Parathyroid adenoma (tissue), 2 donors: ENCODE measurements at regions not wholly inside any gene's neighbourhood (a gene's known extent, or its start where the extent isn't known, plus 50 kb on each side); places are given as distances from the start of the nearest gene placed in this dataset.

Experiments used
- H2AFZ ChIP-seq: fragments of 300-600 bp; sonication (generic); one replicate; pipeline ENCODE4 v1.7.0; 2017; ENCODE audit warnings: antibody characterized with exemption, mild to moderate bottlenecking
- H3K27ac ChIP-seq: fragments of 300-600 bp; sonication (generic); one replicate; pipeline ENCODE4 v1.7.0; 2017
- H3K27me3 ChIP-seq: fragments of 300-600 bp; sonication (generic); one replicate; pipeline ENCODE4 v1.7.0; 2017; ENCODE audit warnings: low read length; ENCODE audit not compliant: control insufficient read depth, insufficient read depth
- H3K36me3 ChIP-seq: fragments of 300-600 bp; sonication (generic); one replicate; pipeline ENCODE4 v1.7.0; 2017; ENCODE audit warnings: low read length; ENCODE audit not compliant: control insufficient read depth, insufficient read depth
- H3K4me1 ChIP-seq: fragments of 300-600 bp; sonication (generic); one replicate; pipeline ENCODE4 v1.7.0; 2017; ENCODE audit warnings: control low read depth
- H3K4me2 ChIP-seq: fragments of 300-600 bp; sonication (generic); one replicate; pipeline ENCODE4 v1.7.0; 2017; ENCODE audit warnings: low read length
- H3K4me3 ChIP-seq: fragments of 300-600 bp; sonication (generic); one replicate; pipeline ENCODE4 v1.7.0; 2017; ENCODE audit warnings: low read depth, low read length
- H3K79me2 ChIP-seq: fragments of 300-600 bp; sonication (generic); one replicate; pipeline ENCODE4 v1.7.0; 2017; ENCODE audit warnings: control low read depth
- H3K9ac ChIP-seq: fragments of 300-600 bp; sonication (generic); one replicate; pipeline ENCODE4 v1.7.0; 2017; ENCODE audit warnings: mild to moderate bottlenecking
- H3K9me3 ChIP-seq: fragments of 300-600 bp; sonication (generic); one replicate; pipeline ENCODE4 v1.7.0; 2017; ENCODE audit warnings: low read length; ENCODE audit not compliant: control insufficient read depth
- TF ChIP-seq, protein P1 (sequence below): fragments of 300-600 bp; sonication (generic); IDR thresholded peaks from one replicate; pipeline ENCODE4 v1.7.0; 2017; ENCODE audit warnings: antibody characterized with exemption, mild to moderate bottlenecking
- donor health status: primary hyperparathyroidism.

DNA sequence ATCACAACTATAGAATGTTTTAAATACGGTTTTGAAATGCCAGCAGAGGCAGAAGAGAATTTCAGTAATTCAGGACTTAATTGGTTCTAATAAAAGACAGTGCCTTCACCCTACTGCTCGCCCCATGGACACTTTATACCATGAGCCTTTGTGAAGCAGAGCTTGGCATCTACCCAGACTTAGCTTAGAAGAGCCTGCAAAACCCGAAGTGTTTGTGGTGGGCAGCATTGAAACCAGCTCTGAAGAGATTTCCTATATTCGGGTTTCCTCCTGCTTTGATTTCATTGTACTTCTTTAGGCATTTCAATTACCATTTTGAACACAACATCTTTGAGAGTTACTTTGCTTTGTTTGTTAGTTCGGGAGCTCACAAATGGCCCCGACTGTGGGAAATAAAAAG is 185.1 kb upstream of the MTNR1B start:
- Histone ChIP-seq H3K4me1 (no peaks in the 10 kb centered on the region), H3K27me3 (no peaks in the 10 kb centered on the region)
- TF ChIP-seq, protein P1, sequence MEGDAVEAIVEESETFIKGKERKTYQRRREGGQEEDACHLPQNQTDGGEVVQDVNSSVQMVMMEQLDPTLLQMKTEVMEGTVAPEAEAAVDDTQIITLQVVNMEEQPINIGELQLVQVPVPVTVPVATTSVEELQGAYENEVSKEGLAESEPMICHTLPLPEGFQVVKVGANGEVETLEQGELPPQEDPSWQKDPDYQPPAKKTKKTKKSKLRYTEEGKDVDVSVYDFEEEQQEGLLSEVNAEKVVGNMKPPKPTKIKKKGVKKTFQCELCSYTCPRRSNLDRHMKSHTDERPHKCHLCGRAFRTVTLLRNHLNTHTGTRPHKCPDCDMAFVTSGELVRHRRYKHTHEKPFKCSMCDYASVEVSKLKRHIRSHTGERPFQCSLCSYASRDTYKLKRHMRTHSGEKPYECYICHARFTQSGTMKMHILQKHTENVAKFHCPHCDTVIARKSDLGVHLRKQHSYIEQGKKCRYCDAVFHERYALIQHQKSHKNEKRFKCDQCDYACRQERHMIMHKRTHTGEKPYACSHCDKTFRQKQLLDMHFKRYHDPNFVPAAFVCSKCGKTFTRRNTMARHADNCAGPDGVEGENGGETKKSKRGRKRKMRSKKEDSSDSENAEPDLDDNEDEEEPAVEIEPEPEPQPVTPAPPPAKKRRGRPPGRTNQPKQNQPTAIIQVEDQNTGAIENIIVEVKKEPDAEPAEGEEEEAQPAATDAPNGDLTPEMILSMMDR: no peak

DNA sequence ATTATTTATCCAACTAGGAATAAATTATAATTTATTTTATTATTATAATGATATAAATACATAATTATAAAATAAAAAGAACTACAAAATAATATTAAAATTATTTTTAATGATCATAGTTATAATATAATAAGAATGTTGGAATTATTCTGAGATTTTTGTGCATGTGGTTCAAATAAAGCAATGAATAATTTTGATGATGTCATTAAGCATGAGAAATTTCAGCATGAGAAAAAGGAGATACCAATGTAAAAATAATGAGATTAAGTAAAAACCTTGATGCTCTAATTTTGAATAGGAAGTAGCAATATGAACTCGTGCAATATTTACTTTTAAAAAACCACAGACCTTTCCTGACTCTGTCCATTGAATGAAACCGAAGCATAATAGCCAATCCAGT is 181.8 kb upstream of the MTNR1B start:
- Histone ChIP-seq H3K79me2 (no peaks in the 10 kb centered on the region), H3K27me3 (no peaks in the 10 kb centered on the region), H3K4me2 (no peak overlapping the region), H3K27ac (no peak overlapping the region), H3K9ac (no peak overlapping the region), H2AFZ (no peak overlapping the region), H3K9me3 (no peaks in the 10 kb centered on the region), H3K4me1 (no peaks in the 10 kb centered on the region), H3K36me3 (no peaks in the 10 kb centered on the region), H3K4me3 (no peak overlapping the region)
- TF ChIP-seq, protein P1: no peak

More for the DNA sequence above, 185.1 kb upstream of the MTNR1B start:
- Histone ChIP-seq H3K4me3 (no peak overlapping the region), H3K9me3 (no peaks in the 10 kb centered on the region), H3K27ac (no peak overlapping the region), H2AFZ (no peak overlapping the region), H3K79me2 (no peaks in the 10 kb centered on the region), H3K9ac (no peak overlapping the region), H3K4me2 (no peak overlapping the region), H3K36me3 (no peaks in the 10 kb centered on the region)

DNA sequence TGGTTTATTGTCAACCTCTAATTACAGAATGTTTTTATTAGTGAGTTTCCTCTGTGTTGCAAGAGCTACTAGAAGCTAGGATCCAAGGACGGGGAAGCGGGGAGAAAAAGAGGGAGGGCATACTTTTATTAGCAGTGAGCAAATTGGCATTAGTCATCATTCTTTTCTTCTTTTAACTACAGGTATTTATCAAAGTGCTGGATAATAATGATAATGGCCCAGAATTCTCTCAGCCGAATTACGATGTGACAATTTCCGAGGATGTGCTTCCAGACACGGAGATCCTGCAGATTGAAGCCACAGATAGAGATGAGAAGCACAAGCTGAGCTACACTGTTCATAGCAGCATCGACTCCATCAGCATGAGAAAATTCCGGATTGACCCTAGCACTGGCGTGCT is 179.7 kb upstream of the MTNR1B start:
- no peaks in the 10 kb centered on the region for H3K36me3 ChIP-seq
- no peaks in the 10 kb centered on the region for H3K27me3 ChIP-seq
- no peaks in the 10 kb centered on the region for H3K4me1 ChIP-seq
- H3K9me3 ChIP-seq: no peaks in the 10 kb centered on the region
- no peak overlapping the region for H3K4me3 ChIP-seq
- H2AFZ ChIP-seq: no peak overlapping the region
- no peak overlapping the region for H3K27ac ChIP-seq
- H3K79me2 ChIP-seq: no peaks in the 10 kb centered on the region
- TF ChIP-seq, protein P1: no peak
- no peak overlapping the region for H3K9ac ChIP-seq
- H3K4me2 ChIP-seq: no peak overlapping the region

DNA sequence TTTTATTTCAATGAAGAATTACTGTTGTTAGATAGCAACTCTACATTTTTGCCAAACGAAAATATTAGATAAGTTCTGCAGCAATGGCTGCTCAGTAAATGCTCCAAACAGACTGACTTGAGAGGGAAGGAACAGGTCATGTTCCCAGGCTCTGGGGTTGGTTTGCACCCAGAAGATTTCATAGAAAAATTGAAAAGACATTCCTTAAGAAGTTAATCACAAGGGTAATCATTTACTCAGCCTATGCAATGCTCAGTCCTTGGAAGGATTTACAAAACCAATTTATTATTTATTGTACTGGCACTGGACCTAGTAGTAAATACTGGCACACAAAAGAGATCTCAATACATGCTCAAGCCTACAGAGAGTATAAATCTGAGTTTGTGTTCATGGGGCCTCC is 179.1 kb upstream of the MTNR1B start:
- Histone ChIP-seq H3K9me3 (no peaks in the 10 kb centered on the region), H3K4me1 (no peaks in the 10 kb centered on the region), H2AFZ (no peak overlapping the region), H3K79me2 (no peaks in the 10 kb centered on the region), H3K27ac (no peak overlapping the region), H3K27me3 (no peaks in the 10 kb centered on the region), H3K36me3 (no peaks in the 10 kb centered on the region), H3K4me3 (no peak overlapping the region), H3K9ac (no peak overlapping the region), H3K4me2 (no peak overlapping the region)
- TF ChIP-seq, protein P1: no peak

DNA sequence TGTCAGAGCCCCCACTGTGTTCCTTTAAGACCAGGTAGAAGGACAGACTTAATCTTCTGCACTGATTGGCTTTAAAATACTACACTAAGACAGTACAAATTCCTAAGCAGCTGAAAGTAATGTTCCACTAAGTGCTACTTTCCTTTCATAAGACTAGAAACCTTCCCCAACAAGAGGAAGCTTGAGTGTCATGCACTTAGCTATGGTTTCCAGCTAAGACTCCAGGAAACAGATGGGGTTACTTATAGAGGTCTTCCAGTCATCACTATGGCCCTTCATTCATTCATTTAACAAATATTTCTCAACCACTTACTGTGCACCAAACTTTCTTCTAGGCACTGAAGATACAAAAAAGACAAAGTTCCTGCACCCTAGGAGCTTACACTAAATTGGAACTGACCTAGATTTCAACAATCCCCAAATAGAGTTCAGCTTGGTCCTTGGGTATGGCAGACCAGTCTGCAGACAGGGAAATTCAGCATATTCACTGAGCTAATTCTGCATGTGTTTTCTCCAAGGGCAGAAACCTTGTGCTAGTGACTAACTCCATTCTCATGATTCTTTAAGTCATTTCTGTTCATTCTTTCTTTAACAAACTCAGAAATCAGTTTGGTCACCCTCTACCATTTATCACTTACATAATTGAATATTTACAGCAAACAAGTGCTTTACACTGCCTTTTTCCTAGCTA is 178.4 kb upstream of the MTNR1B start:
- no peaks in the 10 kb centered on the region for H3K36me3 ChIP-seq
- H3K4me1 ChIP-seq: no peaks in the 10 kb centered on the region
- no peaks in the 10 kb centered on the region for H3K27me3 ChIP-seq
- H3K4me3 ChIP-seq: no peak overlapping the region
- no peaks in the 10 kb centered on the region for H3K9me3 ChIP-seq
- no peak overlapping the region for H3K4me2 ChIP-seq
- TF ChIP-seq, protein P1: no peak
- H3K9ac ChIP-seq: no peak overlapping the region
- no peak overlapping the region for H3K27ac ChIP-seq
- no peaks in the 10 kb centered on the region for H3K79me2 ChIP-seq
- no peak overlapping the region for H2AFZ ChIP-seq
